GM21528 (cell line): ENCODE measurements at regions not wholly inside any gene's neighbourhood (a gene's known extent, or its start where the extent isn't known, plus 50 kb on each side); places are given as distances from the start of the nearest gene placed in this dataset.

Experiments used
- ATAC-seq: cut with Tn5 transposase; IDR thresholded peaks from one replicate; pipeline ENCODE4 v1.9.1; 2021; ENCODE audit warnings: mild to moderate bottlenecking, moderate library complexity; ENCODE audit not compliant: unreplicated experiment, low FRiP score

- ATAC-seq: no peak
These were observed 210.0 kb downstream of the QDPR start for GRCh38 chr4:17301869-17302268.

GRCh38 chr4:17301266-17301665, 210.6 kb downstream of the QDPR start:
- ATAC-seq: no peak

DNA sequence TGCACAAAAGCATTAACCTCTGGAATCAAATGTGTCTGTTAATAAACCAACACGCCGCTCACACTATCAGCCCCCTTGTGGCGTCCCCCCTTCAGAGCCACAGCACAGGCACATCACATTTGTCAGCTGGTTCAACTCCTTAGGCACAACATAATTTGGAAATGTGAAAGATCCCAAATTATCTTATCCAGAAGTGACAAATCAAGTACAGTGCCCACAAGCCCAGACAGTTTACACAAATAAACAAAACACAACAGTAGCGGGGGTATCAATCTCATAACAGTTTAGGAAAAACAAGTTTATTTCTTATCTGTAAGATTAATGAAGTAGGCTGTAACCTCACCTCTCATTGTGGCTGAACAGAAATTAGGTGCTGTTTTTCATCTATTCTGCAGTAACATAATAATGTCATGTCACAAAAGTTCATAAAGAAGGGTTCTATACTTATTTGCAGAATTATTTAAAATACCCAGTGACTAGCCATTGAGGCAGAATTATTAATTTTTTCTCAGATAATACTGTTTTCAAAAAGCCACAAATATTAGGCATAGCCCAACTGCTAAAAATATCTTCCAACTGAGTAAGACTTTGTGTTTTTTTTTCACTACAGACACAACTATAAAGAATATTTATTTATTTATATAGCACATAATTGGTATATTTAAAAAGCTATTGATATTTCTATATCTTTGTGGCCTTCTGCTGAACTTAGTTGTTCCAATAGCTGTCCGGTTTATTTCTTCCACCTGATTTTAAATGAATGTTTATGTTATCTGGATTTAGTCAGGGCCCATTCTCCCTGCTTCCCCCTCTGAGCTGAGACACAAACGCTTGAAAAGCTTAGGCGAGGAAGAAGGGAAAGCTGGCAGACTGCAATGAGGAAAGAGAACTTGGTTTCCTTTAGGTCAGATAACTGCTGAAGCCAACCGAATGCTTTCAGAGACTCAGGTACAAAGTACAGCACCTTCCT, 214.7 kb downstream of the QDPR start:
- no peak for ATAC-seq

DNA sequence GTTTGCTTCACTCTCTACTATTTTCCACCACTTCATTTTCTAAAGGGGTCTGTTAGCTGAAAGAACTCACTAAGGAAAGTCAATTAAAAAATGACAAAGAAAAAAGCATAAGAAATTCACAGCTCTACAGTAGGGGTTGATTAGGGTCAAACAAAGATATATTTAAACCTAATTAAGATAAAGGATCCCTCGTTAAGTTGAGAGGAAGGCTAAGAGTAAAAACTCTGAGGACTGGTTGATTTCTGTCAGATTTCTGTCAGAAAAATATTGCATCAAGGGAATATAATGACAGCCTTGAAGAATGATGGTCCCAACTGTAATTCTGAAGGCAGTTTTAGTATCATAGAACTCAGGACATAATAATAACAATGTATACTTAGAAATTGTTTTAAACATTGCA, 218.0 kb downstream of the QDPR start:
- no peak for ATAC-seq

DNA sequence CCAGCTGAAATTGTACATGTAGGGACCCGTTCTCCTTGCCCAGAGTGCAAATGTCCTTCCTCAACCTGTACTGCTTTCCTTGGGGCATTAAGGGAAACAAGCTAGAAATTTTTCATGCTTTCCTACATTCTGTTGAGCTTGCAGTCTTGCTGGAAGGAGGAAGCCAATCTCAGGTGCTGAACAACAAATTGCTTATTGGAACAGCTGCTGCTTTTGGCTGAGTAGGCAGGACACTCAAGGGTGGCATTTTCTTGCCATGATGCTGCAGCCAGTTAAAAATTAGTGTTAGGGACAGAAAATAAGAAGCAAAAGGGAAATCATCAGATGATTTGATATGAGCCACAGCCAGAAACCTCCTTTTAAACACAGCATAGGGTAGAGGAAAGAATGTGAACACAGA, 223.7 kb downstream of the QDPR start:
- no peak for ATAC-seq

GRCh38 chr4:17286752-17287460, 225.0 kb downstream of the QDPR start:
- no peak for ATAC-seq

GRCh38 chr4:17285747-17286146, 226.1 kb downstream of the QDPR start:
- no peak for ATAC-seq

GRCh38 chr4:17284323-17285175, 227.3 kb downstream of the QDPR start:
- ATAC-seq: no peak

- ATAC-seq: no peak
These were observed 228.1 kb downstream of the QDPR start for GRCh38 chr4:17283832-17284231.

DNA sequence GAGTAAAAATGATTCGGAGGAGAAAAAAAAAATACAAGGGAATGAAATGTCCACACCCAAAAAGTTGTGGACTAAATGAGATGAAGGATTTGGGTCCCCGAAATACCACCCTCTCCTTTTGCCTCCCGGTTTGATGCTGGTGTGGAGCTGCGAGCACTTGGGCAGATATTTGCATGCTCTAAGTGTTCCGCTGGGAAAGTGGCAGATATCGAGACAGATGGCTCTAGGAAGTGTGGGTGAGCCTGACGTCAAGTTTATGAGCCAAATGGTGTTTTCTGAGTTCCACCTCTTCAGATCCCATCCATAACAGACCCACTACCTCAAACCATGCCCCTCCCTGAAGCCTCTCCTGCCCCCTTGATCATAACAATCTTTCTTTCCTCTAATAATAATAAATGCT, 228.6 kb downstream of the QDPR start:
- ATAC-seq: no peak

DNA sequence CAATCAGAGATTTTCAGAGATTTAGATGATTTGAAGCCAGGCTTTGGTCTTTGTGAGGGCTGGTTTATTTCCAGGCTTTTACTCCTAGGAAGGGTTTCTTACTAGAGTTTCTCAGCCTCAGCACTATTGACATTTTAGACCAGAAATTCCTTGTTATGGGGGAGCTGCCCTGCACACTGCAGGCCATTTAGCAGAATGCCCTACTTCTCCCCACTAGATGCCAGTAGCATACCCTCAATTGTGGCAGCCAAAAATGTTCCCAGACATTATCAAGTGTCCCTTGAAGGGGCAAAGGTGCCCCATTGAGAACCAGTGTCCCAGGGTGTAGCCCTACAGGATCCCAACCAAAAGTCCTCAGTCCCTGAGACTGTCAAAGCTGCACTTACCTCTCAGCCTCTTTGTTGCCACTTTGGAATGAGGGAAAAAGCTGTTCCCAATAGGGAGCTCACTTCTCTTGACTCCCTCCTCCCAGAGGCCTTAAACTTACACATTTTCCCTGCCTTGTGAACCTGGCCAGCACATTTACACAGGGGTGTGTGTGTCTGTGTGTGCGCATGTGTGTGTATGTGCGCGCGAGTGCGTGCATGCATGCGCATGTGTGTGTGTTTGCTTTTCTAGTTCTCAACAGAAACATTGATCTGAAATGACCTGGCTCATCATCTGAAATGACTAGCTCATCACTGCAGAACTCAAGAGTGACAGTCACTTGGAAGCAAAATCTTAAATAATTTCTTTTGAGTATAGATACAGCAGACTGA, 231.4 kb downstream of the QDPR start:
- no peak for ATAC-seq

DNA sequence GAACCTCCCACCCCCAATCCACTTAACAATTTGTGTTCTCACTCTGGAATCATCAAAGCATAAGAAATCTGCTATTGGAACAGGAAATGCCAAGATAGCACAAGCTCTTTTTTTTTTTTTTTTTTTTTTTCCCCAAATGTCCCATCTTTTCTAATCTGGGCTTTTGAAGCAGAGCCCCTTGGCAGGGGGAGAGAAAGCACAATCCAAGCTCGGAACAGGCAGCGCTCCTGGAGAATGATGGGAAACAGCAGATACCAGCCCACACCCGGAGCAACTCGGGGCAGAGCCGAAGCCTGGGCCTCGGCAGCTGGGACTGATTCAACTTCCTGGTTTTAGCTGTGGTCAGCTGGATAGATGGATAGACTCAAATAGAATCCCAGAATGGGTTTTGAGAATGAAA, 235.1 kb downstream of the QDPR start:
- ATAC-seq: no peak

GRCh38 chr4:17275836-17276235, 236.1 kb downstream of the QDPR start:
- ATAC-seq: no peak

GRCh38 chr4:17273047-17273446, 238.8 kb downstream of the QDPR start:
- ATAC-seq: no peak

DNA sequence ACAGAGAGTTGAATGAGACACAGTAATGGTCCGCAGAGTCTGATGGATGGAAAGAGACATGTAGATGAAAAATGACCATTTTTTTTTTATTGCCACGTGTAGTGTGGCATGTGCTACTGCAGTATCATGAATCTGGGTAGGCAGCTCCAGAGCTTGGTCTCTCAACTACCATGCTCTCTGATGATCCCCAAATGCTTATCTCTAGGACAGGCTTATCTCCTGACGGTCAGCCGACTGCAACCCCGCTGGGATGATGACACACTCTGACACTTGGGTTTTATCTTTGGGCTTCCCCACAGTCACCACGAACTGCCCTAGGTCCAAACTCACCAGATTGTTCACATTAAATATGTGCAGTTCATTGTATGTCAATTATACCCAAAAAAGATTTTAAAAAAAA, 239.7 kb downstream of the QDPR start:
- no peak for ATAC-seq

DNA sequence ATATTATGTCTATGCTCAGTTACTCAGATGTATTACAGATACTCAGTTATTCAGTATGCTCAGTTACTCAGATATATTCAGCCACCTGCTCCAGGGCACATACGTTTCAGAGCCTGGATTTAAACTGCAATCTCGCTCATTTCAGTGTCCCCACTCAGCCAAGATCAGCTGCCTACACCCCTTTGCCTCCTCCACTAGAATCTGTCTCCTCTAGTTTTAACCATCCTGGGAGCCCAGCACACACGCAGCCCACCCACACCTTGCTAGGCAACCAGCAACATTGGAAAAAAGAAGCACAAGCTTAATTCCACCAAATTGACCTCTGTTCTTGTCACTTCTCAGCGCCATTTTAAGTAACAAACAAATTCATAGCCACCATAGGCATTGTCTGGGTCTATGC, 246.2 kb downstream of the QDPR start:
- ATAC-seq: no peak

- no peak for ATAC-seq
These were observed 246.8 kb downstream of the QDPR start for GRCh38 chr4:17265139-17265538.

- ATAC-seq: no peak
These were observed 251.6 kb downstream of the QDPR start for GRCh38 chr4:17260166-17260907.

- ATAC-seq: no peak
These were observed 253.8 kb downstream of the QDPR start for GRCh38 chr4:17258106-17258505.
